Ectodermal cell (in vitro differentiated cells): ENCODE measurements at regions not wholly inside any gene's neighbourhood (a gene's known extent, or its start where the extent isn't known, plus 50 kb on each side); places are given as distances from the start of the nearest gene placed in this dataset.

Experiments
- H3K27ac ChIP-seq: 2 replicates; pipeline ENCODE4 v1.7.0; 2013; ENCODE audit warnings: mild to moderate bottlenecking, low read depth, low read length; ENCODE audit not compliant: insufficient read depth, poor library complexity, severe bottlenecking
- H3K27me3 ChIP-seq: 2 replicates; pipeline ENCODE4 v1.7.0; 2013; ENCODE audit warnings: mild to moderate bottlenecking, low read length; ENCODE audit not compliant: insufficient read depth, control insufficient read depth, poor library complexity, severe bottlenecking
- H3K36me3 ChIP-seq: one replicate; pipeline ENCODE4 v1.7.0; 2013; ENCODE audit warnings: low read length; ENCODE audit not compliant: control insufficient read depth, insufficient read depth
- H3K4me1 ChIP-seq: one replicate; pipeline ENCODE4 v1.7.0; 2013; ENCODE audit warnings: low read length; ENCODE audit not compliant: control insufficient read depth, insufficient read depth
- H3K4me3 ChIP-seq: 2 replicates; pipeline ENCODE4 v1.7.0; 2013; ENCODE audit warnings: low read depth, low read length, control low read depth; ENCODE audit not compliant: insufficient read depth
- H3K9me3 ChIP-seq: 2 replicates; pipeline ENCODE4 v1.7.0; 2013; ENCODE audit warnings: mild to moderate bottlenecking, low read length, moderate library complexity; ENCODE audit not compliant: control insufficient read depth
- WGBS, 2 experiments: methylation state at CpG; one replicate each; pipeline ENCODE4 v1.1.7; 2013; ENCODE audit warnings: missing lambda C conversion rate in 2 of 2; 5-methylcytosine and 5-hydroxymethylcytosine counted together

DNA sequence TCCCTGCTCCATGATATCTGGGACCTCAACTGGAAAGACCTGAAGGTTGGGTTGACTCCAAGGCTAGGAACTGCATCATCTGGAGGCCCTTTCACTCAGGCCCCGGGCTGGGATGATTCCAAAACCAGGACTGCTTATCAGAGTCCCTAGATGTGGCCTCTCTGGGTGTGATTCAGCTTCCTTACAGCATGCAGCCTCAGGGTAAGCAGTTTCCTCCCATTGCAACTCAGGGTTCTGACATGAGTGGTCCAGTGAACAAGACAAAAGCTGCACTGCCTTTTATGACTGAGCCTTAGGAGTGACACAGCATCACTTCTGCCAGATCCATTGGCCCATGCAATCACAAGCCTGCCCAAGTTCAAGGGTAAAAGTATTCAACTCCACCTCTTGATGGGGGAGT lies 502.8 kb downstream of the COG6 start:
- H3K9me3 ChIP-seq: no peaks in the 10 kb centered on the region
- H3K4me1 ChIP-seq: peaks cover 12% of the 10 kb centered on the region
- no peak overlapping the region for H3K27ac ChIP-seq
- WGBS, 2 experiments: 84 to 91% methylated on average over 1 of the region's 1 CpG
- H3K27me3 ChIP-seq: no peaks in the 10 kb centered on the region
- H3K4me3 ChIP-seq: no peak overlapping the region
- no peaks in the 10 kb centered on the region for H3K36me3 ChIP-seq

DNA sequence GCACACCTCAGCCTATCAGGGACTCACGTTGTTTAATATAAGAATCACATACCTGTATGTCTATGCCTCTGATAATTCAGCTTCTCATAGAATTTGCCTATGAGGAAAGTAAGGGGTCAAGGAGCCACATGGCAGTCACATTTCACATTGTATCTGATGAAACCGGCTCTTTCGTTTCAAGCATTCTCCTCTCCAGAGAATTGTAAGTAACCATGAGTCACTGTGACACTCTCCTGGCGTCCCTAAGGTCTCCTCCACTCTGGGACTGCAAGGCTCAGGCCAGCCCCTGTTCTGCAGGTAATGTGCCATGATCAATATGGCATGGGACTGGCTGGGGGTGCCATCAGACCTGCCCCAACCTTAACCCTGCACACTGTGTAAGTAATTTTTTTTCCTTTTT lies 503.3 kb downstream of the COG6 start:
- Histone ChIP-seq H3K9me3 (no peaks in the 10 kb centered on the region), H3K4me1 (peaks cover 12% of the 10 kb centered on the region), H3K27me3 (no peaks in the 10 kb centered on the region), H3K4me3 (no peak overlapping the region), H3K27ac (no peak overlapping the region), H3K36me3 (no peaks in the 10 kb centered on the region)
- 92 to 94% methylated on average over 4 of the region's 4 CpGs for WGBS, 2 experiments

DNA sequence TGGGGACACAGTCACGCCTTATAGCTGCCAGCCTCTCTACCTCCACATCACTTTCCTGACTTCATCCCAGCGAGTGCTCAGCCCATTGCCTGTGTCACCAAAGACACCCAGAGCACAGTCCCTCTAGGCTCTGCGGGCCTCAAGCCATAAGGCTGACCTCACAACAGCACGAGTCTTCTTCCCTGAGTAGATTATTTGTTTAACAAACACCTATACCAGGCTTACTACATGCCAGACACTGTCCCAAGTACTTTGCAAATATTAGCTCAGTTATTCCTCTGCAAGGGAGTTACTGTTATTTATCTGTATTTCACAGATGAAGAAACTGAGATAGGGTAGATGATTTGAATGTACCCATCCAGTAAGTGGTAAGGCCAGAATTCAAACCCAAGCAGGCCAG lies 504.3 kb downstream of the COG6 start:
- no peaks in the 10 kb centered on the region for H3K9me3 ChIP-seq
- WGBS, 2 experiments: 87 to 92% methylated on average over 4 of the region's 4 CpGs
- peaks cover 12% of the 10 kb centered on the region for H3K4me1 ChIP-seq
- H3K27me3 ChIP-seq: no peaks in the 10 kb centered on the region
- no peak overlapping the region for H3K4me3 ChIP-seq
- H3K27ac ChIP-seq: no peak overlapping the region
- H3K36me3 ChIP-seq: no peaks in the 10 kb centered on the region

DNA sequence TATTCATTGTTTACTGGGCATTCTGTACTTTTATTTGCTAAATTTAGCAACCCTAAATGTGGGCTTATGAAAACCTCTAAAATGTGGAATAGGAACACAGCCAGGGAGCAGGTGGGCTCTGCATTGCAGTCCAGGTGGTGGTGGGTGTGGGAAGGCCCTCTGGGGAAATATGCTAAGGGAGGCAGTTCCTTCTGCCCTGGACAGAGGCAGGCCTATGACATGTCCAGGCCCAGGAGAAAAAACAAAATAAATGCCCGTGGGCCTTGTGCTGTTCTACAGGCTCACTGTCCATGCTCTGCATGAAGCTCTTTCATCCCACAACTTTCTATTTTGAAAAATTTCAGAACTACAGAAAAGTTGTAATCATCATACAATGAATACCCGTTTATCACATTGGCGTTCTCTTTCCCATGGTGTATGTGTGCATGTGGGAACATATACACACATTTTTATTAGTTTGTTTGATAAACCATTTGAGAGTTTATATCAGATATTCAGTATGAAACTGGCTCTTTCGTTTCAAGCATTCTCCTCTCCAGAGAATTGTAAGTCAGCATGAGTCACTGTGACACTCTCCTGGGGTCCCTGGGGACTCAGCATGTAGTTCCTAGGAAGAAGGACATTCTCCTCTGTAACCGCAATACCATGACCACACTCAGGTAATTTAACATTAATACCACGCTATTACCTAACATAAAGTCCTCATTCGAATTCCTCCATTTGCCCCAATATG lies 505.3 kb downstream of the COG6 start:
- Histone ChIP-seq H3K9me3 (no peaks in the 10 kb centered on the region), H3K27ac (no peak overlapping the region), H3K4me1 (peaks cover 1% of the 10 kb centered on the region), H3K36me3 (no peaks in the 10 kb centered on the region), H3K27me3 (no peaks in the 10 kb centered on the region), H3K4me3 (no peak overlapping the region)
- WGBS, 2 experiments: 81 to 94% methylated on average over 5 to 7 of the region's 7 CpGs

DNA sequence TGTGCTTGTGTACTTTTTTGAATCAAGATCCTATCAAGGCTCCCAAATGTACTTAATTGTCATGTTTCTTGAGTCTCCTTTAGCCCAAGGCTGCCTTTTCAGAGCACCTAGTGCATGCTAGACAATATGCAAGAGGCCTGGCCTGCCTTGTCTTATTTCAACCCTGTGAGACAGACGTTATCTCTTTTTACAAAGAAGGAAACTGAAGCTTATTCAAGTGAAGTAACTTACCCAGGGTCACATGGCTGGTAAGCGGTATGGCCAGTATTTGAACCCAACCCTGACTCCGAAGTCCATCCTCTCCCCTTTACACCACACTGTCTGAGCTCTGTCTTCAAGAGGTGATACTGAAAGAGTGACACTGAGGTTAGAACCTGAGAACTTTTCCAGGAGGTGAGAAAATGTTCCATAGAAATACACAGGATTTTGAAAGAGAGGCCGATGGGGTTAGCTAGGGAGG lies 505.1 kb downstream of the FOXO1 start:
- Histone ChIP-seq H3K9me3 (no peaks in the 10 kb centered on the region), H3K36me3 (no peaks in the 10 kb centered on the region), H3K27ac (no peak overlapping the region), H3K4me3 (no peak overlapping the region), H3K27me3 (no peaks in the 10 kb centered on the region), H3K4me1 (no peaks in the 10 kb centered on the region)
- WGBS, 2 experiments: 93 to 98% methylated on average over 4 of the region's 4 CpGs

DNA sequence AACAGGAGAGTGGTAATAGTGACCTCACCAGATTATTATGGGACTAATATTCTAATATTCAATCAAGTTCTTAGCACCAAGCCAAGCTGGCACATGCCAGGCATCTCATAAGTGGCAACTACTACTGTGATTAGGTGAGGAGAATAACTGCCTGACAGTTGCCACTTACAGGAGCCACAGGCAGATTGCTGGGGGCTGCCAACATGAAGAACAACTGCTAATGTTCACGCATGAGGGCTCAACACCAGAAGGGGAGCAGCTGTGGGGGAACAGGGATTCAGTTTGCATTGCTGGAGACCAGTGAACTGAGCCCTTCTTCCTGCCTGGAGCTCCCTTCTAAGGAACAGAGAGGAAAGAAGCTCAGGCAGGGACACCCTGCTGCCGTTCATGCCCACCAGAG lies 504.5 kb downstream of the FOXO1 start:
- Histone ChIP-seq H3K9me3 (no peaks in the 10 kb centered on the region), H3K4me3 (no peak overlapping the region), H3K4me1 (no peaks in the 10 kb centered on the region), H3K36me3 (no peaks in the 10 kb centered on the region), H3K27ac (no peak overlapping the region), H3K27me3 (no peaks in the 10 kb centered on the region)
- 94 to 97% methylated on average over 2 of the region's 2 CpGs for WGBS, 2 experiments

DNA sequence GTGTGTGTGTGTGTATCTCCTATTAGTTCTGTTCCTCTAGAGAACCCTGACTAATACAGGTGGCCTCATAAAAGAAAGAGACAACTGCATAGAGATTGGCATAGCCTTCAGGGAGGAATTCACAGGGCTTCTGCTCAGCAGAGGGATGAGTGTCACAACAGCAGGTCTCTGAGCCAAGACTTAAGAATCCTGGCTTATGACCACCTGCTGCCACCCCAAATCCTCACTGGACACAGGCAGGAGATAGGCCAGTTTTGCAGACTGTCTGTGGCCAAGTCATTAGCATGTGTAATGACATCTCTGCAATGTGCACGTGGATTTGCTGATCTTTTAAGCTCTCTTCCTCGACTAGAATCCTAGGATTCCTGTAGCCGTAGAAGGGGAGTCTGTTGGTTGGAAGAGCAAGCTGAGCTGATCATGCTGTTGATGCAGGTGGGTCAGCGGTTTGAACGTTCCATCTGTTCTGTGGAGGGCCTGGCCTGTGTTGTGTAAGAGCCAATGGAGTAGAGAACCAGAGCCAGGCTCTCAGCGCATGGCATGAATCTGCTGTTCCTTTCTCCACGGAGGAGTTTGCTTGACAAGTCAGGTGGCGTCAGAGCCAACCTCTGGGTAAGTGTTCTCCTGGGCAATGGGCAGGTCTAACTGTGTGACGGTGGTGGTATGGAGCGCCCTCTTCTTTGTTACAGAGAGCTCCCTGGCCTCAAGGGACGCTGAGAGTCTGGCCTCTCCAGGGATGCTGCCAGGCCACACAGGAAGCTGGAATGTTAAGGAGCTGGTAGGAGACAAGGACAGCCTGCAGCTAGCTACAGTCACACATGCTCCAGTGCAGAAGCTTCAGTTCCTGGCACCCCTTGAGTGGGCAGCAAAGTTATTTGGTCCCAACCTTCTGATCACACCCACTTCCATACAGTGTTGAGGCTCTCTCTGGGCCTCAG lies 503.1 kb downstream of the FOXO1 start:
- Histone ChIP-seq H3K4me3 (no peak overlapping the region), H3K9me3 (no peaks in the 10 kb centered on the region), H3K27ac (no peak overlapping the region), H3K27me3 (no peaks in the 10 kb centered on the region), H3K4me1 (no peaks in the 10 kb centered on the region), H3K36me3 (no peaks in the 10 kb centered on the region)
- WGBS, 2 experiments: 87 to 88% methylated on average over 11 of the region's 11 CpGs

DNA sequence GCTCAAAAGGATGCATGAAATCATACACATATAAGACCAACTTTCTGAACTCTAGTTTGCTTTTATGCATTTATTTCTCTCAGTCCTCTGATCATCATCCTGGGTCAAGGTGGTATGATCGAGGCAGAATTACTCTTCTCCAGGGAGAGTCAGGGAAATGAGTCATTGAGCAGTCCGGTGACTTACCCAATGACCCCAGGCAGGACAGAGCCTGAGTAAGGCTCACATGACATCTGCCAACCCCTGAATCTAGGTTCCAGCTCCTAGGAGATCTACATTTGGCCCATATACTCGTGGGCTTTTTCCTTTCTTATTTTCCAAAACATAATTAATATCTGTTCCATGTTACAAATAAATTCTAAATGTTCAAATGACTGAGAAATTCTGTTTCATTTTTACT lies 502.3 kb downstream of the FOXO1 start:
- Histone ChIP-seq H3K27ac (no peak overlapping the region), H3K36me3 (no peaks in the 10 kb centered on the region), H3K9me3 (no peaks in the 10 kb centered on the region), H3K4me3 (no peak overlapping the region), H3K4me1 (no peaks in the 10 kb centered on the region), H3K27me3 (no peaks in the 10 kb centered on the region)
- 93 to 97% methylated on average over 3 of the region's 3 CpGs for WGBS, 2 experiments

DNA sequence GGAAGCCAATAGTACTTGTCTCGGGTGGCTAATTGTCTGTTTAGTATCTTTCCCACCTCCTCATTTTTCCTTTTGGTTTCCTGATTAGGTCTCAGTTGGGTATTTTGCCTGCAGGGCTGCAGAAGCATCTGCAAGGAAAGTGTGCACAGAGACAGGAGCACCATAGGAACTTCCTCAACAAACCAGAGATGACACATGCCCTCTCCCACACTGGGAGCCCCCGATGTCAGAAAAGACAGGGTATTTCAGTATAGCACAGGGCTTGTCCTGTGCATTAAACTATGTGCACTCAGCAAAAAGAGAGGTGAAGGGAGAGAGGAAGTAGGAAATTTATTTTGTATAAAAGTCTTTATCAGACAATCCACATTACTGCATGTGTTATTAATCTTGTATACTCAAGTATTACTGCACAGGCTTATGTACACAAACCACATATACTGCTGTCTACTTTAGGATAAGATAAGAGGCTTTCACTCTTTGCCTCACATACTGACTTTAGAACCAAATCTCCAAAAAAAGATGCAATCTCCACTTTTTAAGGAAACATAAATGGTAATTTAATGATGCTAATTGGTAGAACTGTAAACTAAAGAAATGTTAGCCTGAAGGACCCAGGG lies 501.0 kb downstream of the FOXO1 start:
- Histone ChIP-seq H3K9me3 (no peaks in the 10 kb centered on the region), H3K27me3 (no peaks in the 10 kb centered on the region), H3K4me1 (no peaks in the 10 kb centered on the region), H3K27ac (no peak overlapping the region), H3K4me3 (no peak overlapping the region), H3K36me3 (no peaks in the 10 kb centered on the region)
- WGBS, 2 experiments: 82 to 83% methylated on average over 2 of the region's 2 CpGs

DNA sequence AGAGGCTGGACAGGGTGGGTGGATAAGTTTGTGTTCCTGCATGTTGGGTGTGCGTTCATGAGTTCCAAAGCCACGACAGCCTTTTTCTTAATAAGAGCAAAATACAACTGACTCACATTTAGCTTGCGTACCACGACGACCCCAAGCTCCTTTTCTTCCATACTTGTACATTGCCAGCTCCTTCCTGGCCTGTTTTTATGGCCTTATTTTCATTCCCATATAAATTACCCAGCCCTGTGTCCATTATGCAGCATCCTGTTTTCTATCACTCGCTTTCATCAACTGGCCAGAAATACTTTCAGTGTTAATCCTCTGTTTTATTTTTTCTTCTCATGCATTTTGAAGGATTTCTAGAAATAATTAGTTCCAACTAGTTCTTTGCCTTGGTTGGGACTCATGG lies 499.1 kb downstream of the FOXO1 start:
- Histone ChIP-seq H3K27me3 (no peaks in the 10 kb centered on the region), H3K36me3 (no peaks in the 10 kb centered on the region), H3K4me3 (no peak overlapping the region), H3K27ac (no peak overlapping the region), H3K4me1 (no peaks in the 10 kb centered on the region), H3K9me3 (no peaks in the 10 kb centered on the region)
- 92 to 97% methylated on average over 6 of the region's 6 CpGs for WGBS, 2 experiments
